SK-N-SH (cell line): ENCODE measurements at regions not wholly inside any gene's neighbourhood (a gene's known extent, or its start where the extent isn't known, plus 50 kb on each side); places are given as distances from the start of the nearest gene placed in this dataset.
A peak's percentile ranks its signal among the peaks of the same experiment; 100 is the strongest.

Source experiments
- CTCF ChIA-PET: fragments of 300-600, 350-600 bp; formaldehyde crosslinking; extraction: SDS; loops from one replicate; lab custom pipeline; 2021; lab: Yijun Ruan, JAX
- POLR2A ChIA-PET: fragments of 350-600 bp; sonication (Branson Sonifier 250); formaldehyde crosslinking; extraction: SDS; loops from one replicate; lab custom pipeline; 2020; ENCODE audit warnings: antibody characterized with exemption, inconsistent platforms; lab: Yijun Ruan, JAX
- DNase-seq: peaks from one replicate; pipeline ENCODE4 v3.0.0; 2012
- H2AFZ ChIP-seq: fragments of 200-600 bp; sonication (generic); 2 replicates; pipeline ENCODE4 v1.8.1; 2016; ENCODE audit warnings: antibody characterized with exemption, mild to moderate bottlenecking, low read depth
- H3F3A ChIP-seq: fragments of 200-600 bp; sonication (generic); replicated peaks from 2 replicates; pipeline ENCODE3; 2016; ENCODE audit warnings: antibody characterized with exemption, mild to moderate bottlenecking; ENCODE audit not compliant: insufficient read depth
- H3K27ac ChIP-seq, 2 experiments: fragments of 200-500 bp in 1 of 2; fragments of 200-600 bp in 1 of 2; sonication (Bioruptor generic) in 1 of 2; sonication (generic), shearing (Covaris generic) in 1 of 2; 2 replicates each; pipeline versions ENCODE4 v1.5.1 to v1.6.1; 2014 to 2016; ENCODE audit warnings: low read depth in 2 of 2, inconsistent platforms in 1 of 2, low read length in 1 of 2, mild to moderate bottlenecking in 1 of 2, mixed read lengths in 1 of 2
- H3K27me3 ChIP-seq: fragments of 200-600 bp; sonication (generic), shearing (Covaris generic); 2 replicates; pipeline ENCODE4 v1.6.1; 2016; ENCODE audit warnings: mixed run types; ENCODE audit not compliant: insufficient read depth
- H3K36me3 ChIP-seq, 2 experiments: fragments of 200-500 bp in 1 of 2; fragments of 200-600 bp in 1 of 2; sonication (Bioruptor generic) in 1 of 2; sonication (generic) in 1 of 2; replicated peaks in 1 of 2; 2 replicates each; pipeline versions ENCODE3 to v1.5.1; 2014 to 2016; ENCODE audit warnings: low read length in 1 of 2, mild to moderate bottlenecking in 1 of 2; ENCODE audit not compliant: insufficient read depth in 2 of 2, control insufficient read depth in 1 of 2
- H3K4me1 ChIP-seq, 2 experiments: fragments of 200-500 bp in 1 of 2; fragments of 200-600 bp in 1 of 2; sonication (Bioruptor generic) in 1 of 2; sonication (generic), shearing (Covaris generic) in 1 of 2; 2 replicates each; pipeline versions ENCODE4 v1.5.1 to v1.6.1; 2014 to 2016; ENCODE audit warnings: low read depth in 1 of 2, low read length in 1 of 2, mixed run types in 1 of 2; ENCODE audit not compliant: insufficient read depth in 2 of 2, control insufficient read depth in 1 of 2
- H3K4me2 ChIP-seq: fragments of 200-600 bp; sonication (generic), shearing (Covaris generic); 2 replicates; pipeline ENCODE4 v1.6.1; 2017; ENCODE audit warnings: mixed run types
- H3K4me3 ChIP-seq, 2 experiments: fragments of 200-500 bp in 1 of 2; fragments of 200-600 bp in 1 of 2; sonication (Bioruptor generic) in 1 of 2; sonication (generic), shearing (Covaris generic) in 1 of 2; 2 replicates each; pipeline versions ENCODE4 v1.5.1 to v1.8.1; 2014 to 2016; ENCODE audit warnings: low read depth in 2 of 2, inconsistent platforms in 1 of 2, low read length in 1 of 2, mild to moderate bottlenecking in 1 of 2, mixed read lengths in 1 of 2, moderate library complexity in 1 of 2
- H3K79me2 ChIP-seq: fragments of 200-600 bp; sonication (generic); 2 replicates; pipeline ENCODE4 v1.8.1; 2017; ENCODE audit warnings: mild to moderate bottlenecking; ENCODE audit not compliant: insufficient read depth
- H3K9ac ChIP-seq: fragments of 200-600 bp; sonication (generic); 2 replicates; pipeline ENCODE4 v1.6.1; 2017; ENCODE audit warnings: mixed run types
- H3K9me2 ChIP-seq: fragments of 200-600 bp; sonication (generic); 2 replicates; pipeline ENCODE4 v1.6.1; 2017; ENCODE audit warnings: mixed run types
- H3K9me3 ChIP-seq: fragments of 200-600 bp; sonication (generic); 2 replicates; pipeline ENCODE4 v1.6.1; 2017; ENCODE audit warnings: mixed run types, mild to moderate bottlenecking, moderate library complexity
- H4K20me1 ChIP-seq: fragments of 200-600 bp; sonication (generic); 2 replicates; pipeline ENCODE4 v1.6.1; 2017; ENCODE audit warnings: mild to moderate bottlenecking, mixed run types; ENCODE audit not compliant: insufficient read depth
- CHD2 ChIP-seq: fragments of 150-350 bp; IDR thresholded peaks from 2 replicates; pipeline ENCODE4 v1.6.1; 2018; ENCODE audit warnings: low read length; ENCODE audit not compliant: partially characterized antibody
- EZH2phosphoT487 ChIP-seq: fragments of 200-600 bp; sonication (generic); IDR thresholded peaks from 2 replicates; pipeline ENCODE4 v1.6.1; 2017; ENCODE audit warnings: low read depth, mixed run types, mild to moderate bottlenecking, antibody characterized with exemption, moderate library complexity, borderline replicate concordance
- FOSL2 ChIP-seq: IDR thresholded peaks from 2 replicates; pipeline ENCODE4 v1.4.0; 2012; ENCODE audit warnings: low read depth, mild to moderate bottlenecking, moderate library complexity, borderline replicate concordance
- FOXJ3 ChIP-seq: sonication (generic); formaldehyde crosslinking; IDR thresholded peaks from 2 replicates; pipeline ENCODE4 v1.5.1; 2020; ENCODE audit warnings: mild to moderate bottlenecking, missing genetic modification reagents
- GABPA ChIP-seq: IDR thresholded peaks from 2 replicates; pipeline ENCODE4 v1.4.0; 2012; ENCODE audit warnings: low read depth, mild to moderate bottlenecking
- GATA2 ChIP-seq: sonication (generic); formaldehyde crosslinking; IDR thresholded peaks from 2 replicates; pipeline ENCODE4 v1.5.0; 2020; ENCODE audit warnings: mild to moderate bottlenecking, missing genetic modification reagents
- IRF3 ChIP-seq: fragments of 150-350 bp; IDR thresholded peaks from 2 replicates; pipeline ENCODE4 v1.6.1; 2016; ENCODE audit warnings: mild to moderate bottlenecking, low read depth, low read length
- JUND ChIP-seq: IDR thresholded peaks from 2 replicates; pipeline ENCODE4 v1.4.0; 2012
- MAX ChIP-seq: IDR thresholded peaks from 2 replicates; pipeline ENCODE4 v1.4.0; 2012; ENCODE audit warnings: low read depth
- MEF2A ChIP-seq: IDR thresholded peaks from 2 replicates; pipeline ENCODE4 v1.4.0; 2012; ENCODE audit warnings: low read depth, borderline replicate concordance
- MXI1 ChIP-seq: IDR thresholded peaks from 2 replicates; pipeline ENCODE4 v1.6.1; 2012; ENCODE audit warnings: mild to moderate bottlenecking, low read depth, low read length, improper control_type of control experiment
- NFIC ChIP-seq: IDR thresholded peaks from 2 replicates; pipeline ENCODE4 v1.4.0; 2012; ENCODE audit warnings: borderline replicate concordance
- NRF1 ChIP-seq: IDR thresholded peaks from 2 replicates; pipeline ENCODE4 v1.6.1; 2012; ENCODE audit warnings: low read depth, mild to moderate bottlenecking, low read length
- RAD21 ChIP-seq: IDR thresholded peaks from 2 replicates; pipeline ENCODE4 v1.6.1; 2012; ENCODE audit warnings: mild to moderate bottlenecking, low read length
- RCOR1 ChIP-seq: fragments of 150-350 bp; IDR thresholded peaks from 2 replicates; pipeline ENCODE4 v1.6.1; 2017; ENCODE audit warnings: antibody characterized with exemption, low read length
- RXRA ChIP-seq: IDR thresholded peaks from 2 replicates; pipeline ENCODE4 v1.4.0; 2012; ENCODE audit warnings: low read depth, mild to moderate bottlenecking, borderline replicate concordance
- ZBTB33 ChIP-seq: IDR thresholded peaks from 2 replicates; pipeline ENCODE4 v1.4.0; 2012; ENCODE audit warnings: low read depth, borderline replicate concordance
- WGBS: methylation state at CpG from one replicate; pipeline ENCODE4 v1.1.6; 2017; ENCODE audit warnings: low lambda C conversion rate; 5-methylcytosine and 5-hydroxymethylcytosine counted together

GRCh38 chr13:47437406-47437805 is 540.6 kb upstream of the HTR2A start:
- 0 out of 2 replicates have a peak overlapping the region, but pooled peaks have one; percentile 31 for H2AFZ ChIP-seq
- H3K27me3 ChIP-seq = no peaks in the 10 kb centered on the region
- DNase-seq = no peak
- no peaks in the 10 kb centered on the region; the same call in 1 of the 2 replicates for H3K9me3 ChIP-seq
- no peaks in the 10 kb centered on the region for H3K9me2 ChIP-seq
- H3K27ac ChIP-seq = no peak overlapping the region
- no peak overlapping the region for H3K4me2 ChIP-seq
- no peaks in the 10 kb centered on the region for H4K20me1 ChIP-seq
- H3K79me2 ChIP-seq = no peaks in the 10 kb centered on the region
- 0 out of 4 replicates have a peak, but pooled peaks cover 0 to 6% of the 10 kb centered on the region in 2 experiments for H3K4me1 ChIP-seq
- H3F3A ChIP-seq = no peaks in the 10 kb centered on the region
- H3K36me3 ChIP-seq = no peaks in the 10 kb centered on the region
- CTCF ChIA-PET = interaction anchor here (0.7 to 1.4 kb wide), 2 partner anchors 543 to 906 kb away, joined by 3 read pairs; no protein-coding TSS in a partner anchor
- no peak for TF ChIP-seq GATA2 (CRISPR knock-in tag)
- no peak for TF ChIP-seq EZH2phosphoT487
- TF ChIP-seq RCOR1 = no peak
- no peak for TF ChIP-seq NRF1
- no peak for TF ChIP-seq MEF2A
- no peak for TF ChIP-seq JUND
- TF ChIP-seq IRF3 = no peak
- TF ChIP-seq MAX = no peak
- TF ChIP-seq NFIC = no peak
- TF ChIP-seq RAD21 = no peak
- no peak for TF ChIP-seq ZBTB33
- TF ChIP-seq GABPA = no peak
- TF ChIP-seq FOXJ3 = no peak
- TF ChIP-seq RXRA = no peak
- no peak overlapping the region for H3K9ac ChIP-seq
- no peak overlapping the region for H3K4me3 ChIP-seq
- POLR2A ChIA-PET = no interaction called here
- 35% methylated on average over 2 of the region's 2 CpGs for WGBS

GRCh38 chr13:47433461-47434005 is 536.7 kb upstream of the HTR2A start:
- ChIA-PET POLR2A (no interaction called here), CTCF (interaction anchor here (0.7 kb wide), 1 partner anchor 9 kb away, joined by 3 read pairs; no protein-coding TSS in a partner anchor)
- H2AFZ ChIP-seq = no peak overlapping the region
- H3K27ac ChIP-seq = no peak overlapping the region
- H3K9ac ChIP-seq = no peak overlapping the region
- no peaks in the 10 kb centered on the region for H3K9me3 ChIP-seq
- no peaks in the 10 kb centered on the region for H3K36me3 ChIP-seq
- H3K4me1 ChIP-seq = 0 out of 4 replicates have a peak, but pooled peaks cover 0 to 6% of the 10 kb centered on the region in 2 experiments
- H3F3A ChIP-seq = no peaks in the 10 kb centered on the region
- H3K27me3 ChIP-seq = no peaks in the 10 kb centered on the region
- no peaks in the 10 kb centered on the region for H3K79me2 ChIP-seq
- H3K9me2 ChIP-seq = no peaks in the 10 kb centered on the region
- H4K20me1 ChIP-seq = no peaks in the 10 kb centered on the region
- 52% methylated on average over 2 of the region's 2 CpGs for WGBS
- H3K4me2 ChIP-seq = no peak overlapping the region
- no peak for TF ChIP-seq CHD2
- peak; percentile 22; the same call in 1 of the 2 replicates for TF ChIP-seq JUND
- no peak for TF ChIP-seq MXI1
- peak; percentile 37; the same call in 1 of the 2 replicates for TF ChIP-seq FOSL2
- H3K4me3 ChIP-seq = no peak overlapping the region
- DNase-seq = no peak
